Embryonic facial prominence (tissue), 1 donor: ENCODE measurements at regions not wholly inside any gene's neighbourhood (a gene's known extent, or its start where the extent isn't known, plus 50 kb on each side); places are given as distances from the start of the nearest gene placed in this dataset.

Experiments used
- DNase-seq: peaks from one replicate; pipeline ENCODE4 v3.0.0-alpha.2; 2016; ENCODE audit errors: extremely low spot score

DNA sequence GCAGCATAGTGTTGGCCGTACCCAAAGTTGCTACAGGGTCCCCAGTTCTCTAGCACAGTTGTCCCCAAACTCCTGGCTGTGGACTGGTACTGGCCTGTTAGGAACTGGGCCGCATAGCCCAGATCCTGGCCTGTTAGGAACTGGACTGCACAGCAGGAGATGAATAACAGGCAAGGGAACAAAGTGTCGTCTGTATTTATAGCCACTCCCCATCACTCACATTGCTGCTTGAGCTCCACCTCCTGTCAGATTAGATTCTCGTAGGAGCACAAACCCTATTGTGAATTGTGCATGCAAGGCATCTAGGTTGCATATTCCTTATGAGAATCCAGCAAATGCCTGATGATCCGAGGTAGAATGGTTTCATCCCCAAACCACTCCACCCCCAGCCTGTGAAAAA, 604.0 kb upstream of the LMCD1 start:
- no peak for DNase-seq

- no peak for DNase-seq
Observed at GRCh38 chr3:7913283-7913682, 588.3 kb upstream of the LMCD1 start.

DNA sequence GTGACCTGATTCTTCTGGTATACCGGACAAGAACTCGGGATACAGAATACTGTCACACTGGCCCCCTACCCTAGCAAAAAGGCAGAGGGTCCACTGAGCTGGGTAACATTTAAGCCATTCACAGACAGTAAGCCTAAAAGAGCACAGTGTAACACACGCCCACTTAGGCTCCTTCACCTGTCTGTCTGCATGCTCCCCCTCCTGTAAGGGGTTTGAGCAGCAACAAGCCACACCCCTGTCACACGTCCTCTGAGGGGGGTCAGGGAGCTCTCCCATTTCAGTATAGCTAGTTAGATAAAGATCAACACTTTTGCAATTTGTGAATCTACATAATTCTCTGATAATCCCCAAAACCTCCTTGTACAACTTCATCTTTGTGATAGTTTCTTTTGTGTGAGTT, 586.3 kb upstream of the LMCD1 start:
- no peak for DNase-seq

DNA sequence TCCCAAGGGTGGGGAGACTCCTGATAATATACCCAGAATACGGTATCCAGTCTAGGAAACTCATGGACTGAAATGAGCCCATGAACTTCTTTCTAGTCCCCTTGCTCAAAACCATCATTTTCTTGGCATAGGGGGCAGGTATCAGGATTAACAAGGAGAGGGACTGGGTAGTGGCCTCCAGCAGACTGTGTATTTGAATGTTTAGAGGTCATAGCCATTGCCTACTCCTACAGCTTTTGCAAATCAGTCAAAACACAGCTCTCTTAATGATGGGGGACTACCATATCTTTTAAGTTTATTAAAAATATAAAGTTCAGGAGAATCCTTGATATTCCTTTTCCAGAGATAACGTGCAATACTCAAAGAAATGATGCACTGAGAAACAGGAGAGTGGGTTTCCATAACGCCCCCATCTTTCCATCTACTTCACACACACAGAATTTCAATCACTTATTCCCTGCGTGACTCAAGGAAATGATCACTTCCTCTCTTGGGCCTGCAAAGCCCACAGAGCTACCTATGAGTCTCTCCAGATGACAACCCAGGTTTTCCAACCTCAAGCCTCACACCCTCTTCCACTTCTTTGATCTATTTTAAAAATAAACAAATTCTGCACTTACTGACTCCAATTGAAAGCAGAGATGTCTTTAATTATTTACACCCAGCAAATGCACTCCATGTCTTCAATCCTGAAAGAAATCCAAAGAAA, 584.0 kb upstream of the LMCD1 start:
- no peak for DNase-seq

DNA sequence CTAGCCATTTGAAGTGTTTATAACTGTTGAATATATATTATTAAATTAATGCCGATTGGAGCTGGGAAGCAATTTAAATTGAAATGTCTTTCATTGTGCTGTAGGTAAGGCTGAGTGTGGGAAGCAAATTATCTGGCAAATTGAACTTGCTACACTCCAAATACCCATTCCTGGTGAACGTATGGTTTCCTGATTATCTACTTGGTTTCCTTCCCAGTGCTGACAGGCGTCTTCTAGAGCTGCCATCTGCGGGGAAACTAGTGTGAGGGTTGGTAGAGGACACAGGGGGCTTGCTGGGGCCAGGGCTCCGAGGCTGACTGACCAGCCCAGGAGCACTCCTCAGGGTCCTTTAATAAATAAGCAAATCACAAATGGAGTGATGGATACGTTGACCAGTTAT, 581.4 kb upstream of the LMCD1 start:
- DNase-seq, result no peak

- DNase-seq, result no peak
Observed at GRCh38 chr3:7924228-7924627, 577.4 kb upstream of the LMCD1 start.

- no peak for DNase-seq
Observed at GRCh38 chr3:7927015-7927414, 574.6 kb upstream of the LMCD1 start.

DNA sequence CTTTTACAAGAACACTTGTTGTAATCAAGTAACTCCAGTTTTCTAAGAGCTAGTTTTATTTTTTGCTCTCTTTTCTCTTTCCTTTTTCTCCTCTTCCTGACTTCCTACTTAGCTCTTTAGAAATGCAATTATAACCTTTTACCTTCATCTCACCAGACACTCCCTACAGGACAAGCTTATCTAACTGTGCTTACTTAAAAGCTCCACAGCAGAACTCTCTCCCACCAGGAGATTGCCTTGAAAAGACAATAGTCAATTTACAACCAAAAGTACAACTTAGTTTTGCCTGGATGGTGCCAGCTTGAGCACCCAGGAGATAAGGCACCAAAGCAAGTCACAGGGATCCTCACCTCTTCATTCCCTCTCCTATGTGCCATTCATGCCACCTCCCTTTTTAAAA, 573.8 kb upstream of the LMCD1 start:
- no peak for DNase-seq

- no peak for DNase-seq
Observed at GRCh38 chr3:7929319-7929889, 572.2 kb upstream of the LMCD1 start.

DNA sequence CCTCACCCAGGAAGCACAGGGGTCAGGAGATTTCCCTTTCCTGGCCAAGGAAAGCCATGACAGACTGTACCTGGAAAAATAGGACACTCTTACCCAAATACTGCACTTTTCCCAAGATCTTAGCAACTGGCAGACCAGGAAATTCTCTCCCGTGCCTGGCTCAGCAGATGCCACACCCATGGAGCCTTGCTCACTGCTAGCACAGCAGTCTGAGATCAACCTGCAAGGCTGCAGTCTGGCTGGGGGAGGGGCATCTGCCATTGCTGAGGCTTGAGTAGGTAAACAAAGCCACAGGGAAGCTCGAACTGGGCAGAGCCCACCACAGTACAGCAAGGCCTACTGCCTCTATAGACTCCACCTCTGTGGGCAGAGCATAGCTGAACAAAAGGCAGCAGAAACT, 567.3 kb upstream of the LMCD1 start:
- DNase-seq, result no peak

DNA sequence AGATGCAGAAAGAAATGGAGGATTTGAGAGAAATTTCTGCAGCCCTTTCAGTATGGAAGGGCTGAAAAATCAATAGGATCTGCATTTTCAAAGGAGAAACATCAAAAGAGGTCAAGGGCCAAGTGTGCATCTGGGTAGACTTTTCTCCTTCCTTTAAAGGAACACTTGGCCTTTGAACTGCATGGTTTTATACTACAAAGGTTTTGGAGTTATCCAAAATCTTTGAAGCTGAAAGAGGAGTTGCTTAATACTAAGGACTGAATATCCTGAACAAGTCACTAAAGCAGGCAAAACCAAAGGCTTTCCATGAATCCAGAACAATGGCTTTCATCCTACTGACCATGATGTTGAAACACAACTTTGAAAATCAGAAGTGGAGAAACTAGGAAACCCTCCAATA, 553.7 kb upstream of the LMCD1 start:
- DNase-seq, result no peak

- DNase-seq, result no peak
Observed at GRCh38 chr3:7950890-7951289, 550.7 kb upstream of the LMCD1 start.

DNA sequence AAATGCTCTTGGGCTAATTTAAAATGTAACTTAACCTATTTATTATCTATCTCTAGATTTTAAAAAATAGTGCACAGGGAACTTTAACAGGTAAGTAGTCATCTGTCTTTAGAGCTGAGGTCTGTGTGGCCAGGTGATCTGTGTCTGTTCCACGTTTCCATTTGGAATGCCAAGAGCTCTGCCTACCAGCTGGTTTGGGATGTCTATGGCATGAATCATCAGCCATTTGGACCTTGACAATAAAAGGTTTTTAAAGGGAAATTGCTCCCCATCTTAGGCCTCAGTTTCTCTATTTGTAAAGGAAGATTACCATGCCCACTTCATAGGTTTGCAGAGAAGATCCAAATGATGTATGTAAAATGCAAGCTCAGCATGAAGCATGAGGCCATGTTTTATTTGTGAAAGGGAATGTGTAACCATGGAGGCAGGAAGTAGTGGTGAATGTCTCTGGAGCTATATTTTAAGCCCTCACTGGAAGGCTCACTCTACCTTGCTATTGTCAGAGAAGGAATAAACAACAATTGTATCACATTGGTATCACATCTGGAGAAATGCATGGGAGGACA, 548.1 kb upstream of the LMCD1 start:
- DNase-seq, result no peak

DNA sequence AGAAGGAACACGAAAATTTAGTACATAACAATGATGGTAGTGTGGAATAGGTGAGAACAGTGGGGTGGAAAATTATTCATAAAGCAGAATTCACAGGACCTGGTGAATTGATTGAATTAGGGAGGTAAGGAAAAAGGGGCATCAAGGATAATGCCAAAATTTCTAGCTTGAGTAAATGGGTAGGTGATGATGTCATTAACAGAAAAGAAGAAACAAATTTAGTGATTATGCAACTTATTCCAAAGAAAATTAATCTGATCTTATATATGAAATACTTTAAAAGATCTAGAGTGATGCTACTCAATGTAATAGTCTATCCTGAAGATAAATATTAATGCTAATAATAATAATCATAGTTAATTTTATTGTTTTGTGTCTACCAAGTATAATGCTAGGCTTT, 544.6 kb upstream of the LMCD1 start:
- DNase-seq, result no peak

GRCh38 chr3:7959094-7959493, 542.5 kb upstream of the LMCD1 start:
- DNase-seq, result no peak

GRCh38 chr3:7960601-7961000, 541.0 kb upstream of the LMCD1 start:
- no peak for DNase-seq

GRCh38 chr3:7962301-7962700, 539.3 kb upstream of the LMCD1 start:
- DNase-seq, result no peak

DNA sequence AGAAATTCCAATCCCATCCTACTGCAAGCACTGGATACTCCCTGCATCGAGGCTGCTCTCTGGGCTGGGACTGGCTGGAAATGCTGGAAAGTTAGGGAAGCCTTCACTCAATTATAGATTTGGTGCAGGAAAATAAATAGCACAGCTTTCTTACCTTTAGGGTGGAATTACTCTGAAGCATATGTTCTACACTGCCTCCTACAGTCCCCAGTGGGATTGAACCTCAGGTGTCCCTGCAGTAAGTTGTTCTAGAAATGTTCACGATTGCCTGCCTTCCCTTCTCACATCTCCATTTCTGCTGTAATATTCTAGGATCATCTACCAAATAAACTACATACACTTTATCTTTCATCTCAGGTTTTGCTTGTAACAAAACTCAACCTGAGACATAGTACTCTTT, 536.7 kb upstream of the LMCD1 start:
- DNase-seq, result no peak

- no peak for DNase-seq
Observed at GRCh38 chr3:7973006-7973405, 528.6 kb upstream of the LMCD1 start.

DNA sequence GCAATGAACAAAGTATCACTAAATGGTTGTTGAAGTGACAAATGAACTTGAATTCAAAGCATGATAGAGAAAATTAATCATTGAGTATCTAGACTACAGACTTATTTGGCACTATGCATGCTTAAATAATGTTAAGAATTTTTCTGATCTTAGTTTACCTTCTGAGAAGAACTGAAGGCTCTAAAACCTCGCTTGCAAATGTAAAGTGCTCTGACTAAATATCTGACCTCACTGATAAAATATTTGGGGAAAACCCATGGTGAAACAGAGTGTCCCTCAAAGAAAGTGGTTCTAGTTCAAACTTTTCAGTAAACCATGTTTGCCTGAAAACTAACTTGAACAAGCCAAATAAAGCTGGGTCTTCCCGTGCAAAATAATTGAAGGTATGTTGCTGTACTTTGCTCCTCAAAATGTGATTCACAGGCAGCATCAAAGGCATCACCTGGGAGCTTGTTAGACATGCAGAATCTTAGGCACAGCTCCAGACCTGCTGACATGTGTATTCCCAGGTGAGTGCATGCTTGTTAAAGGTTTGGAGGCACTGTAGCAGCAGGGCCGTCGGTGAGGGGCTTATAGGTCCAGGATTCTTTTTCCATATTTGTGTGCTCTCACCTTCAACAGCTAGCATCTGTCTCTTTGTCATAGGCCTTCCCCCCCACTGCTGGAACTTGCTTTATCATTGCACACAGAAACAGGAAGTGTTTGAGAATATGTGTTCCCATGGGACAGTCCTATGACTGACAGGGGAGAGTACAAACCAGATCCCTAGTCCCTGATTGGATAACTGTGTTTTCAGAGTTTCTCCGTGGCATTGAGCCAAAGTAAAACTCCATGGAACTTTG, 524.2 kb upstream of the LMCD1 start:
- no peak for DNase-seq

GRCh38 chr3:7978087-7978422, 523.6 kb upstream of the LMCD1 start:
- DNase-seq, result peak; percentile 30

GRCh38 chr3:7982126-7982525, 519.5 kb upstream of the LMCD1 start:
- DNase-seq, result no peak

- DNase-seq, result no peak
Observed at GRCh38 chr3:7999384-7999783, 502.2 kb upstream of the LMCD1 start.
